ENCODE measurements at regions not wholly inside any gene's neighbourhood (a gene's known extent, or its start where the extent isn't known, plus 50 kb on each side); places are given as distances from the start of the nearest gene placed in this dataset.
A peak's percentile ranks its signal among the peaks of the same experiment; 100 is the strongest.

DNA sequence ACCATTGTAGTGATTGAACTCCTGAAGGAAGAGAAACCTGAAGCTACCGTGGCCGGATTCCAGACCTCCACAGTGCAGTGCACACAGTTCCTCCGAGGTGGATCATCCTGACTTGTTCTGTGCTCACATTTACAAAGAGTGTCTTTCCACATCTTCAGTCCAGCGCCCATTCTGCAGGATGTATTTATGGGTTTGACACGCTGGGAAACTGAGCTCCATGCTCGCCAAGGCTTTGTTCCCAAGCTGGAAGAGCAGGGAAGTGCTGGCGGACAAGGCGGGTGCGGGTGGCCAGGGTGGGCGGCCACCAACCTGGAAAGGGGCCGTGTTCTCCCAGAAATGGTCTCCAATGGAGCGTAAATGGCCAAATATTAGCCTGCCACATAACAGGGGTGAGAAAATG is 227.9 kb downstream of the IRF8 start:
- intact Hi-C loops (cut with DNase I; ENCODE audit: low total_unique reads): no loop called here
- WGBS, 2 donors: 88 to 92% methylated on average over 12 of the region's 12 CpGs
- no peak overlapping the region for H3K4me3 ChIP-seq (ENCODE audit: low read depth, poor library complexity, severe bottlenecking)
- no peak for TF ChIP-seq POLR2A (IDR thresholded peaks at IDR 0.05)
- TF ChIP-seq, protein P1, sequence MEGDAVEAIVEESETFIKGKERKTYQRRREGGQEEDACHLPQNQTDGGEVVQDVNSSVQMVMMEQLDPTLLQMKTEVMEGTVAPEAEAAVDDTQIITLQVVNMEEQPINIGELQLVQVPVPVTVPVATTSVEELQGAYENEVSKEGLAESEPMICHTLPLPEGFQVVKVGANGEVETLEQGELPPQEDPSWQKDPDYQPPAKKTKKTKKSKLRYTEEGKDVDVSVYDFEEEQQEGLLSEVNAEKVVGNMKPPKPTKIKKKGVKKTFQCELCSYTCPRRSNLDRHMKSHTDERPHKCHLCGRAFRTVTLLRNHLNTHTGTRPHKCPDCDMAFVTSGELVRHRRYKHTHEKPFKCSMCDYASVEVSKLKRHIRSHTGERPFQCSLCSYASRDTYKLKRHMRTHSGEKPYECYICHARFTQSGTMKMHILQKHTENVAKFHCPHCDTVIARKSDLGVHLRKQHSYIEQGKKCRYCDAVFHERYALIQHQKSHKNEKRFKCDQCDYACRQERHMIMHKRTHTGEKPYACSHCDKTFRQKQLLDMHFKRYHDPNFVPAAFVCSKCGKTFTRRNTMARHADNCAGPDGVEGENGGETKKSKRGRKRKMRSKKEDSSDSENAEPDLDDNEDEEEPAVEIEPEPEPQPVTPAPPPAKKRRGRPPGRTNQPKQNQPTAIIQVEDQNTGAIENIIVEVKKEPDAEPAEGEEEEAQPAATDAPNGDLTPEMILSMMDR (IDR thresholded peaks at IDR 0.05): no peak
- DNase-seq (ENCODE audit: low spot score in 2 of 2): peak in 1 of 2 donors; percentile 52

DNA sequence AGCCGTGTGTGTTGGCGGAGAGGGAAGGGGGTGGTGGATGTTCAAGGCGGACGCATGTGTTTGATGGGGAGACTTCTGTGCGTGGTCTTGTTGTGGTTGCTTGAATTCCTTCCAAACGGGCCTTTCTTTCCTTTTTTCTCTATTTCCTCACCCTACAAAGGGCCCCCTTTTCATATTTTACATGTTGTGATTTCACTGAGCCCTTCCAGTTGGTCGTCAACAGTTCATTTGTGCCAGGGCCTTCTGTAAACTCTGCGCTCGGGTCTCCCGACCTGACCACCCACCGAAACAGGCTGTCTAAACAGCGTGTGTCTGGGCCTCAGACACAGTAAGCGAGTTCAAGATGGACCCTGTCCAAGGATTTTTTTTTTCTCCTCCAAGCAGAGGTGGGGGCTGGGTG is 228.4 kb downstream of the IRF8 start:
- no peak overlapping the region for H3K4me3 ChIP-seq (ENCODE audit: low read depth, poor library complexity, severe bottlenecking)
- intact Hi-C loops (cut with DNase I; ENCODE audit: low total_unique reads): no loop called here
- DNase-seq (ENCODE audit: low spot score in 2 of 2): peak in 1 of 2 donors; percentile 21
- 78 to 83% methylated on average over 13 of the region's 13 CpGs for WGBS, 2 donors
- TF ChIP-seq, protein P1 (IDR thresholded peaks at IDR 0.05): no peak
- no peak for TF ChIP-seq POLR2A (IDR thresholded peaks at IDR 0.05)

DNA sequence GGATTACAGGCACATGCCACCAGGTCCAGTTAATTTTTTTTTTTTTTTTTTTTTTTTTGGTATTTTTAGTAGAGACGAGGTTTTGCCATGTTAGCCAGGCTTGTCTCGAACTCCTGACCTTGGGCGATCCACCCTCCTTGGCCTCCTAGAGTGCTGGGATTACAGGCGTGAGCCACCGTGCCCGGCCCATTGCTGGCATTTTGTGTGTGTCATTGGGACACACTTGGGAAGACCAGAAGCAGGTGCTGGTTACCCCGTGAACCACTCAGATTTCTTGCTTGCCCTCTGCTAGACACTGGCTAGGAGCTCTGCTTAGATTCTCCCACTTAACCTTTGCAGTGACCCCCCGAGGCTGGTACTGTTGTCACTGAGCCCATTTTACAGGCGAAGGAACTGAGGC is 229.3 kb downstream of the IRF8 start:
- TF ChIP-seq POLR2A (IDR thresholded peaks at IDR 0.05): no peak
- TF ChIP-seq, protein P1 (IDR thresholded peaks at IDR 0.05): no peak
- intact Hi-C loops (cut with DNase I; ENCODE audit: low total_unique reads): no loop called here
- WGBS, 2 donors: 92% methylated on average over 9 of the region's 9 CpGs
- no peak overlapping the region for H3K4me3 ChIP-seq (ENCODE audit: low read depth, poor library complexity, severe bottlenecking)
- peak in 1 of 2 donors; percentile 70 for DNase-seq (ENCODE audit: low spot score in 2 of 2)

DNA sequence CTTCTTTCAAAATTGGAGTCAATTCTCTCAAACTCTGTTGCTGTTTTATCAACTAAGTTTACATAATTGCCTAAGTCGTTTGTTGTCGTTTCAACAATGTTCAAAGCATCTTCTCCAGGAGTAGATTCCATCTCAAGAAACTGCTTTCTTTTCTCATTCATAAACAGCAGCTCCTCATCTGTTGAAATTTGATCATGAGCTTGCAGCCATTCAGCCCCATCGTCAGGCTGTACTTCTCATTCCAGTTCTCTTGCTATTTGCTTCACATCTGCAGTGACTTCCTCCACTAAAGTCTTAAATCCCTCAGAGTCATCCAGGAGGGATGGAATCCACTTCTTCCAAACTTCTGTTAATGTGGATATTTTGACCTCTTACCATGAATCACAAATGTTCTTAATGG is 230.6 kb downstream of the IRF8 start:
- no peak overlapping the region for H3K4me3 ChIP-seq (ENCODE audit: low read depth, poor library complexity, severe bottlenecking)
- intact Hi-C loops (cut with DNase I; ENCODE audit: low total_unique reads): no loop called here
- DNase-seq (ENCODE audit: low spot score in 2 of 2): no peak
- TF ChIP-seq, protein P1 (IDR thresholded peaks at IDR 0.05): no peak
- TF ChIP-seq POLR2A (IDR thresholded peaks at IDR 0.05): no peak
- WGBS, 2 donors: 20 to 23% methylated on average over 3 of the region's 3 CpGs

DNA sequence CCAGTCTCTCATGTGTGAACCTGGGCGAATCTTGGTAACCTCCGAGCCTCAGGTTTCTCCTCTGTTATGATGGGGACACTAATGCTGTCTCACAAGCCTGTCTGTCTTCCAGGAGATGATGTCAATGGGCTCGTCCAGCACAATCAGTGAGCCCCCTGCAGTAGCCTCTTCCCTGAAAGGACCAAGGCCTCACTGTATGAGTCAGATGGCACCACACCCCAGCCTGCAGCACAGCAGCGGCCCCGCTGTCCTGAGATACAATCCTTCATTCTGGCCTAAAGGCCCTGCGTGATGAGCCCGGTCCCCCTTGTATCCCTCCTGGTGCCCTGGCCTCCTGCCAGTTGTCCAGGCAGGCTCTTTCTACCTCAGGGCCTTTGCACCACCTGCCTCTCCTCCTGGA is 234.4 kb downstream of the IRF8 start:
- intact Hi-C loops (cut with DNase I; ENCODE audit: low total_unique reads): no loop called here

More for the DNA sequence above, 234.4 kb downstream of the IRF8 start:
- DNase-seq (ENCODE audit: low spot score in 2 of 2): peak in 1 of 2 donors; percentile 42
- TF ChIP-seq, protein P1 (IDR thresholded peaks at IDR 0.05): no peak
- TF ChIP-seq POLR2A (IDR thresholded peaks at IDR 0.05): no peak
- no peak overlapping the region for H3K4me3 ChIP-seq (ENCODE audit: low read depth, poor library complexity, severe bottlenecking)
- 77 to 81% methylated on average over 7 of the region's 7 CpGs for WGBS, 2 donors

Data from lower leg skin (tissue), 4 donors.